ENCODE measurements at regions not wholly inside any gene's neighbourhood (a gene's known extent, or its start where the extent isn't known, plus 50 kb on each side); places are given as distances from the start of the nearest gene placed in this dataset.

GRCh38 chr12:32049956-32050355, 56.7 kb upstream of the BICD1 start:
- Histone ChIP-seq H3K27me3 (no peaks in the 10 kb centered on the region), H3K4me3 (no peak overlapping the region), H3K9me3 (no peaks in the 10 kb centered on the region), H3K36me3 (no peaks in the 10 kb centered on the region), H3K4me1 (no peaks in the 10 kb centered on the region), H3K27ac (no peak overlapping the region)
- no peak for TF ChIP-seq CTCF (IDR thresholded peaks at IDR 0.05)
- intact Hi-C loops (cut with DNase I): loop anchor here (10.0 kb wide), 1 partner anchor 365 kb away; no protein-coding TSS in a partner anchor
- no peak for DNase-seq (ENCODE audit: low spot score in 2 of 2)

GRCh38 chr12:32051511-32052211, 55.0 kb upstream of the BICD1 start:
- Histone ChIP-seq H3K36me3 (no peaks in the 10 kb centered on the region), H3K27me3 (no peaks in the 10 kb centered on the region), H3K4me3 (no peak overlapping the region), H3K27ac (no peak overlapping the region), H3K4me1 (no peaks in the 10 kb centered on the region), H3K9me3 (no peaks in the 10 kb centered on the region)
- DNase-seq (ENCODE audit: low spot score in 2 of 2): no peak
- intact Hi-C loops (cut with DNase I): loop anchor here (10.0 kb wide), 1 partner anchor 367 kb away; no protein-coding TSS in a partner anchor
- no peak for TF ChIP-seq CTCF (IDR thresholded peaks at IDR 0.05)

GRCh38 chr12:32052212-32052713, 54.4 kb upstream of the BICD1 start:
- no peak for TF ChIP-seq CTCF (IDR thresholded peaks at IDR 0.05)
- H3K9me3 ChIP-seq: no peaks in the 10 kb centered on the region
- no peaks in the 10 kb centered on the region for H3K27me3 ChIP-seq
- H3K4me3 ChIP-seq: no peak overlapping the region
- no peaks in the 10 kb centered on the region for H3K36me3 ChIP-seq
- DNase-seq (ENCODE audit: low spot score in 2 of 2): no peak
- intact Hi-C loops (cut with DNase I): loop anchor here (10.0 kb wide), 1 partner anchor 367 kb away; no protein-coding TSS in a partner anchor
- H3K27ac ChIP-seq: no peak overlapping the region
- no peaks in the 10 kb centered on the region for H3K4me1 ChIP-seq

GRCh38 chr12:32053881-32054624, 52.6 kb upstream of the BICD1 start:
- no peaks in the 10 kb centered on the region for H3K36me3 ChIP-seq
- intact Hi-C loops (cut with DNase I): loop anchor here (10.0 kb wide), 1 partner anchor 369 kb away; no protein-coding TSS in a partner anchor
- no peak for DNase-seq (ENCODE audit: low spot score in 2 of 2)

More at GRCh38 chr12:32053881-32054624, 52.6 kb upstream of the BICD1 start:
- H3K4me3 ChIP-seq: no peak overlapping the region
- no peak overlapping the region for H3K27ac ChIP-seq
- no peaks in the 10 kb centered on the region for H3K9me3 ChIP-seq
- no peak for TF ChIP-seq CTCF (IDR thresholded peaks at IDR 0.05)
- no peaks in the 10 kb centered on the region for H3K4me1 ChIP-seq
- H3K27me3 ChIP-seq: no peaks in the 10 kb centered on the region
